ENCODE measurements at regions not wholly inside any gene's neighbourhood (a gene's known extent, or its start where the extent isn't known, plus 50 kb on each side); places are given as distances from the start of the nearest gene placed in this dataset.
"Not testable (repeated sequence)": the region's sequence is repeated elsewhere in the genome, so short reads cannot be mapped to it uniquely, and the experiment has no call there.

DNA sequence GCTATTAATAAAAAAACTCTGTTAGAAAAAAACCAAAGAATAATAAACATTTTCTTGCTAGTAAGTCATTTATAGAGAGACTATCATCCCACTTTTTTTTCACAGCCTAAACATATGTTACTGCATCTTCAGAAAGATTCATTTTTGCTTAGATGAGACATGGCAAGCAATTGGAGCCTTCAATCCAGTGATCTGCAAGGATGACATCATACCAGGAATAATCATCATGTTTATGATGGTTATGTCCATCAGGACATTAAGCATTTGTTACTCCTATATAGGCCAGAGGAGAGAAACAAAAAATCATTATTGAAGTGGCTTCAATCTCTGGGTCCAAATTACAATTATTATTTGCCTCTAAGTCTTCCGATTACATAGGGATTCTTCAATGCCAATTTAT, 626.3 kb upstream of the CCNG1 start:
- no peak for DNase-seq

- no peak for DNase-seq
Measured at GRCh38 chr5:162816816-162817215, 620.6 kb upstream of the CCNG1 start.

DNA sequence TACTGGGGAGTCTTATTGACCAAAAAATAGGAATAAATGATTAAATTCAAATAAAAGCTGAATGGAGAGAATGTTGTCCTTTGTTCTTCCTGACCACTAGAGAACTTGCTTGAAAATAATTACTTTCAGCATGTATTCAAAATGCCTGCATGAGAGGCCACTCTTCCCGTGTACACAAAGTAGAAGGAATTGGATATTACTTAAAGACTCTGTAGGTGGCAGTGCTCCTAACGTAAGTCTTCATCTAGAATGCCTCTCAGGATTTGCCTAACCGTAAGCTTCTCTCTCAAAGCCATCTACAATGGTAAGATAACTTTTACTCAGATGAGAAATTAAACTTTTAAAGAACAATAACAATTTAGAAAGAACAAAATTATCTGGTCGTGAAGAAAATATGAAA, 620.0 kb upstream of the CCNG1 start:
- no peak for DNase-seq

- not testable (repeated sequence) for DNase-seq
Measured at GRCh38 chr5:162821664-162822063, 615.7 kb upstream of the CCNG1 start.

DNA sequence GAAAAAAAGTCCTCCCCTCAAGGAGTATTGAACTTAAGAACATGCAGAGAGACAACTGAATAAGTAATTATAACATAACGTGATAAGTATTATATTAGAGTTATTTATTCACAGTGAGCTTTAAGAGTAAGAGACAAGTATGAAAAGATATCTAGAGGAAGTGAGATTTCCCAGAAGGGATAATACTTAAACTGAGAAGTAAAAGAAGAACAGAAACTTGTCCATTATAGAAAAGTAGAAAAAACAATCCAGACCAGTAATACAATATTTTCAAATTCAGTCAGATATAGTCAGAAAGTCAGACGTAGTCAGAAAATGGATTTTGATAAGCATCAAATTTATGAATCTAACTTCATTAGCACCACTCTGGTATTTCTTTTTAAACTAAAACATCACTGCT, 613.0 kb upstream of the CCNG1 start:
- DNase-seq: no peak

GRCh38 chr5:162837155-162837554, 600.2 kb upstream of the CCNG1 start:
- no peak for DNase-seq

- DNase-seq: no peak
Measured at GRCh38 chr5:162842727-162843126, 594.7 kb upstream of the CCNG1 start.

GRCh38 chr5:162852134-162852533, 585.3 kb upstream of the CCNG1 start:
- DNase-seq: no peak

DNA sequence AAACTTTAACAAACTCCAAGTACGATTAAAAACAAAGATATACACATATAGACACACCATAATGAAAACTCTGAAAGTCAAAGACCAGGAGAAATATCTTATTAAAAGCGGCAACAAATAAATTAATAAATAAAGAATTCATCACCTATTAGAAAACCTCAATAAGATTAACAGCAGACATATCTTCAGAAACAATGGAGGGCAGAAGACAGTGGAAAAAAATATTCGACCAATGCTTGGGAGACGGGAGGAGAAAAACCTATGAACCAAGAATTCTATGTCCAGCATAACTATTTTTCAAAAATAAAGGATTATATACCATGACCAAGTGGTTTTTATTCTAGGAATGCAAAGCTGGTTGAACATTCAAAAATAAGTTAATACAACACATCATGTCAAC, 578.6 kb upstream of the CCNG1 start:
- no peak for DNase-seq

DNA sequence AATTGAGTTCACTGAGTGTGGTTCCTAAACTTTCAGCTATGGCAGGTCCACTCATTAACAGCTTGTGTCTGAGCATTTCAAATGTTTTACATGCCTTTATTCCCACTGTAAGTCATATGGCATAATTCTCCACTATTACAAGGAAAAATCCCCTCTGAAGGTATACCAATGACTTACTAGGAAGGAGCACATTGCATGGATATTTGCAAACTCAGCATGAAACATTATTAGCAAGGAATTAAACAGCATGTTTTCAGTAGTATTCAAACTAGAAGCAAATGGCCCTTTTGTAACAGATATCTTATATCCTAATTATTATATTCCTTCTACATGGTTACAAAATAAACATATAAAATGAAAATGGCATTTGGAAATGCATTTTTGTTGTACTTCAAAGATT, 566.4 kb upstream of the CCNG1 start:
- no peak for DNase-seq

DNA sequence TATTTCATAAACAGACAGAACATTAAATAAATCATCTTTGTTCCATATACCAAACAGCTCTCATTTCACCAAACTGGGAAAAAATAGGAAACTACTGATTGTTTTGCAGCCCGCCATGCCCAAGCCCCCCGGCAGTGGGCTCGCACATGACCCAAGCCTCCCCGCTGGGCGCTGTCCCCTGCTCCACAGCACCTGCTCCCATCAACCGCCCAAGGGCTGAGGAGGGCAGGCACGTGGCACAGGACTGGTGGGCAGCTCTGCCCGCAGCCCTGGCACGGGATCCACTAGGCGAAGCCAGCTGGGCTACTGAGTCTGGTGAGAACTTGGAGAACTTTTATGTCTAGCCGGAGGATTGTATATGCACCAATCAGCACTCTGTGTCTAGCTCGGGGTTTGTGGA, 554.8 kb upstream of the CCNG1 start:
- no peak for DNase-seq

DNA sequence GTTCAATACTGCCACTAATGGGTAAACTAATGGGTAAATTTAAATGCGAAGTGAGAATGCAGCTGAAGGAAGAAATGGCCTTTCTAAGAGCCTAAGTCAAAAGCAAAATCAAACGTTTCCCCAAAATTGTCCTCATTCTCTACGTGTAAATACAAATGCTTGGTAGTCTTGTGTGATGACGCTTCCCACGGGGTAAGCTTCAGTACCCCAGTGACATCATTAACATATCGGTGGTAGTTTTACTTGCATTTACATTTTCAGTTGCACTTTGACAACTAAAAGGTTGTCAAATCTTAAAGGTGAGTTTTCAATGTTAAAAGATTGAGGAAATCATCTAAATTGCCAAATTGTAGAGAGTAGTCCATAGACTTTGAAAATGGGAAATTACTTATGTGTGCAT, 550.7 kb upstream of the CCNG1 start:
- no peak for DNase-seq

- no peak for DNase-seq
Measured at GRCh38 chr5:162888268-162888667, 549.1 kb upstream of the CCNG1 start.

GRCh38 chr5:162911873-162912272, 525.5 kb upstream of the CCNG1 start:
- no peak for DNase-seq

DNA sequence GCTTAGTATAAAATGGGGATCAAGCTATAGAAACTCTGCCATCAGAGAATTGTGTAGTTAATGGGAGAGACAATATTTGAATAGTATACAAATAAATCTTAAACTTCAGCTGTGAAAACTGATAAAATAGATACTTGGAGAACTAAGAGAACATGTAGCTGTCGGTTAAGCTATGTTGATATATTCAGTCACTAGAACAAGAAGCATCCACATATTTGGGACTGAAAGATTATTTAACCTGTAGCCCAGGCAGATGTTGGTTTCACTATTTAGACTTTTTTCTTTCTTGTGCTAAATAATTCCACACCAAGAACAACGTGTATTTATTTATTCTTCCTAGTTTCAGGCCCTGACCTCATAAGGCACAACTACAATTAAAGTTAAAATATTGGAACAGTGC, 521.0 kb upstream of the CCNG1 start:
- no peak for DNase-seq

DNA sequence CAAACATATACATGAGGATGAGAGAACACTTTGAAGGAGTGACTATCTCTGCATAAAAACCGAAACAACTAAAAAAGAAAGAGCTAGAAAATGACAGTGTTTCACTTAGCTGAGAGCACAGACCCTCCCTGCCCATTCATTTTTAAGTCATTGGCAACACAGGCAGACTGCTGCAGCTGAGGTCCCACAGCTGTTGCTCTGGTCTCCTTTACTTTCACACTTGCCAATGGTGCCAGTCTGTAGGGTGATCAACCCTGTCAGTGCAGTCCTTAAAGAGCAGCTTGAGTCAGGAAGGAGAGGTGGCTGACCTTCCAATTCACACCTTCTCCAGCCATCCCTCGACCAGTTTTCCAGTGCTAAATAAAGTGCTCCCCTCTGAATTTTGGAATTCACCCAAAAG, 508.3 kb upstream of the CCNG1 start:
- DNase-seq: no peak

DNA sequence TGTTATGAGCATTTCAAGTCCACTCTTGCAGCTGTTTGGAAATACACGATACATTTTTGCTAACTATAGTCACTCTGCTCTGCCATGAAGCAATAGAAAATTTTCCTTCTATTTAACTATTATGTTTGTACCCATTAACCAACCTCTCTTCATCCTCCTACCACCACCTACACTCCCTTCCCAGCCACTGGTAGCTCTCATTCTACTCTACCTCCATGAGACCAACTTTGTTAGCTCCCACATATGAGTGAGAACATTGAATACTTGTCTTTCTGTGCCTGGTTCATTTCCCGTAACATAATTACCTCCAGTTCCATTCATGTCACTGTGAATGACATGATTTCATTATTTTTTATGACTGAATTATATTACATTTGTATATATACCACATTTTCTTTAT, 505.9 kb upstream of the CCNG1 start:
- no peak for DNase-seq

GRCh38 chr5:162939991-162940390, 497.4 kb upstream of the CCNG1 start:
- no peak for DNase-seq

- DNase-seq: no peak
Measured at GRCh38 chr5:162948677-162949076, 488.7 kb upstream of the CCNG1 start.

DNA sequence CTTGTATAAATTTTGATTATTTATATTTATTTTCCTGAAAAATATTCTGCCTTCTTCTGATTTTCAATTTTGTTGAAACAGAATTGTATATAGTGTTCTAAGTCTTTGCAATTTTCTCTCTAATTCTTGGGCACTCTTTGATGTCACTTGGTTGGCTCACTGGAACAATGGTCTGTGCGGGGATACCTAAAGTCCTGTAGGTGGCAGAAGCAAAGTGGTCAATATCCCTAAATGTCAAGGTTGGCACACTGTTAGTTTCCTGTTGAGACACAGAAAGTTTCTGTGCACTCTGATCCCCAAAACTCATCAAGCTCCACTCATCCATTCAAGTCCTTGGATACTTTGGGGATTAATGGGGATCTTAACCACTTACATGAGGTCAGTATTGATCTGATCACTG, 480.8 kb upstream of the CCNG1 start:
- peak; percentile 3 for DNase-seq

DNA sequence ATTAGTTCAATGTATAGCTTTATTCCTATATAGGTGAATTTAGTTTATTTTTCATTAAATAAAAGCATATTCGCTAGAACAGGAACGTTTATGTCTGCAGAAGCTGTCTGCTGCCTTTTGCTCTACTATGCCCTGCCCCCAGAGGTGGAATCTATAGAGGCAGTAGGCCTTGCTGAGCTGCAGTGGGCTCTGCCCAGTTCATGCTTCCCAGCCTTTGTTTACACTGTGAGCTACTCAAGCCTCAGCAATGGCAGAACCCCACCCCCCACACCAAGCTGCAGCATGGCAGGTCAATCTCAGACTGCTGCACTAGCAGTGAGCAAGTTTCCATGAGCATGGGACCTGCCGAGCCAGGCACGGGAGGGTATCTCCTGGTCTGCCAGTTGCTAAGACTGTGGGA, 473.3 kb upstream of the CCNG1 start:
- DNase-seq: not testable (repeated sequence)

DNA sequence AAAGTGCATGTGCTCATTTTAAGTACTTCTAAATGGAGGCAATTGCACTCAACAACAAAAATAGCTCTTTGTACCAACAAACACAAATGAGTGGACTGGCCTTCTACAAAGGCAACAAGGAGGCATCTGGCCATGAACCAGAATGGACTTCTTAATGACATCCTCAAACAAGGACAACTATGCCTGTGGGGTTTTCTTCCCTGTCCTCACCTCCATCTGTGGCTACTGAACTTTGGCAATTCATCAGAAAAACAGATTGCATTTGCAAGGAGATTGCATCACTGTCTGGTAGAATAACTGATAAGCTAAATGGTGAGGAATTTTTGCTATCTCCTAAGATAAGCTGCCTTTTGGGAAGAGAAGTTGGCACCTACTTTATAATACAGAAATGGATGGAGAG, 447.3 kb upstream of the CCNG1 start:
- no peak for DNase-seq

DNA sequence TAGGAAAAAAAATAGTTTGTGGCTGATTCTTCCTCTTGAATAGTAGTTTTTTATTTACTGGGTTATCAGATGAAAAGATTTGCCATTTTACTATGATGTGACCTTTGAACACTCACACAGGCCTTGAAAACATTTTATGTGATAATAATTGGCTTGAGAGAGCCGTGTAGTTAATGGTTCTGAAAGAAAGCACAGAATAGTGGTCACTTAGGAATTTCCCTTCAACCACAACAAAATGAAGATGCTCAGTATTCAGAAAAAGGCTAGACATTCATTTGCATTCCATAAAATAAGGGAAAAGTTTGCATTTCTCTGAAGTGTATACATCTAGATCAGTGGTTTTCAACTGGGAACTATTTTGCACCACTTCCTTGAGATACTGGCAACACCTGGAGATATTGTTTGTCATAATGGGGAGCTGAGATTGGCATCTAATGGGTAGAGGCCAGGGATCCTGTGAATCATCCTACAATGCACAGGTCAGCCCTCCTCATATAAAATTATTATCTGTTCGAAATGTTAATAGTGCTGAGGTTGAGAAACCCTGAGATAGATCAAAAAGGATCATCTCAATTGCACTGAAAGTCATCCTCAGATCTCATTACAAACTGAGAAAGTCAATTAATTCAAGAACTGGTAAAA, 446.4 kb upstream of the CCNG1 start:
- no peak for DNase-seq

- no peak for DNase-seq
Measured at GRCh38 chr5:162995568-162995967, 441.8 kb upstream of the CCNG1 start.

DNA sequence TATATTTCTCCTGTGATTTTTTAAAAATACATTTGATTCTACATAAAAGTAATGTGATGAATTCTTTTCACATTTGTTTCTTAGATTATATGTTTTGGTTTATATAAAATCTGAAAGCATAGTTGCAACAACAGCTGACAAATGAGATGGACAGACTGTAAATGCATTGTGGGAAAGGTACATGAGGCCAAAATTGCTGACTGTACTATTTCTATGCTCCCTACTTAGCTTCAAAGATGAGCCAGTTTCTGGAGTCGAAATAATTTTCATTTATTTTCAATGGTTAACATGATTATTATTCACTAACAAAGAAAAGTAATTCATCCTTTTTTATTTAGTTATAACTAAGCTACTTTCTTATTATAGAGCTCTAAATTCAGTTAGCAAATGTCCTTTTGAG, 441.3 kb upstream of the CCNG1 start:
- DNase-seq: no peak

DNA sequence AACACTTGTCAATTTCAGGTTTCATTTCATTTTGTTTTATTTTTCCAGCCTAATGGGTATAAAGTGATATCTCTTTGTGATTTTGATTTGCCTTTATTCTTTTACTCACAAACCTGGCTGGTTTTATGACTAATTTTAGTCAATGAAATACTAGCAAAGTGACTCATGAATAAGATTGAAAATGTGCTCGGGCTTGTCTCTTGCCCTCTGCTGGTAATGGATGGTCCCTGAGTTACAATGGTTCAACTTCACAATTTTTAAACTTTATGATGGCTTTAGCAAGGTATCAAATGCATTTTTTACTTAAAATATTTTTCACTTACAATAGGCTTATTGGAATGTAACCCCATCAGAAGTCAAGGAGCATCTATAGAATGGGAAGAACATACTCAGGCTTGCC, 431.4 kb upstream of the CCNG1 start:
- no peak for DNase-seq

All from hematopoietic multipotent progenitor cell treated with erythropoietin and hydrocortisone succinate and interleukin-3 and kit ligand, for 4 days (in vitro differentiated cells).